Heart left ventricle (tissue), 13 donors: ENCODE measurements at regions not wholly inside any gene's neighbourhood (a gene's known extent, or its start where the extent isn't known, plus 50 kb on each side); places are given as distances from the start of the nearest gene placed in this dataset.

Experiments used
- POLR2A ChIP-seq, 2 donors: fragments of 450-650 bp; IDR thresholded peaks; one replicate each; pipeline ENCODE4 v1.6.1; 2017; ENCODE audit warnings: antibody characterized with exemption in 2 of 2, mild to moderate bottlenecking in 2 of 2, moderate library complexity in 2 of 2
- TF ChIP-seq, protein P1 (sequence below), 12 donors: fragments of 200-600 bp; sonication (generic) in 4 of 12; IDR thresholded peaks; one replicate each; pipeline versions ENCODE4 v1.5.0 to v1.8.0; 2018 to 2022; ENCODE audit warnings: antibody characterized with exemption in 12 of 12, mild to moderate bottlenecking in 5 of 12
- donor health status: ischemic (EF 13 %, LVEDD 7.1; RV severe dilation, severe dysfunction).
- donor health status: DM: no; HTN: yes; CAD: no.
- donor health status: DM: no; HTN: no; CAD: no.
- donor health status: ischemic (EF 25% LVEDD 6.9; RV normal size, moderate dysfunction).
- donor health status: ischemic (EF 25% LVEDD 5.7; RV mildly dilated, moderate dysfunction).
- donor health status: ischemic (EF 35%, LVEDD 5.7; RV mildly dilated, moderate dysfunction).
- donor health status: nonischemic (EF 11% LVEDD 7.7; RV severe dilation, severe dysfunction).
- donor health status: DM: yes; HTN: yes; CAD: no.
- donor health status: PGD.
- donor health status: ischemic (EF 29% LVEDD 5.4; RV normal size, mild dysfunction).
- donor health status: nonischemic (EF 23%, LVEDD 6.1; RV moderate dilation, normal function).

DNA sequence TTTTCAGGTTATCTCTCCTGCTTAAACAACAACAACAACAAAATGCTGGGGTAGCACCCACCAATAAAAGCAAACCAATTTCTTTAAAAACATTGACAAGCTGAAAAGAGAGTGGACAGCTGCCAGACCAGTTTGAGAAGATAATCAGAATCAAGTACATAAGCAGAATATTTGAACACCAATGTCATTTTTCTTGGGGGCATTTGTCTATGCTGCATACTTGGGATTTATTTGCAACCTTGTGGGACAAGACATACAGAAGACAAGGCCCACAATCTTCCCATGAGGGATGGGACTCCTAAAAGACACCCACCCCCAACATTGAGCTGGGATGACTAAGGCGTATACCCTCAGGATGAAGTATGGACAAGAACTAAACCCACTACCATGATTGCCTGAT is 62.2 kb upstream of the NXPH2 start:
- TF ChIP-seq, protein P1, sequence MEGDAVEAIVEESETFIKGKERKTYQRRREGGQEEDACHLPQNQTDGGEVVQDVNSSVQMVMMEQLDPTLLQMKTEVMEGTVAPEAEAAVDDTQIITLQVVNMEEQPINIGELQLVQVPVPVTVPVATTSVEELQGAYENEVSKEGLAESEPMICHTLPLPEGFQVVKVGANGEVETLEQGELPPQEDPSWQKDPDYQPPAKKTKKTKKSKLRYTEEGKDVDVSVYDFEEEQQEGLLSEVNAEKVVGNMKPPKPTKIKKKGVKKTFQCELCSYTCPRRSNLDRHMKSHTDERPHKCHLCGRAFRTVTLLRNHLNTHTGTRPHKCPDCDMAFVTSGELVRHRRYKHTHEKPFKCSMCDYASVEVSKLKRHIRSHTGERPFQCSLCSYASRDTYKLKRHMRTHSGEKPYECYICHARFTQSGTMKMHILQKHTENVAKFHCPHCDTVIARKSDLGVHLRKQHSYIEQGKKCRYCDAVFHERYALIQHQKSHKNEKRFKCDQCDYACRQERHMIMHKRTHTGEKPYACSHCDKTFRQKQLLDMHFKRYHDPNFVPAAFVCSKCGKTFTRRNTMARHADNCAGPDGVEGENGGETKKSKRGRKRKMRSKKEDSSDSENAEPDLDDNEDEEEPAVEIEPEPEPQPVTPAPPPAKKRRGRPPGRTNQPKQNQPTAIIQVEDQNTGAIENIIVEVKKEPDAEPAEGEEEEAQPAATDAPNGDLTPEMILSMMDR (IDR thresholded peaks at IDR 0.05): no peak
- no peak for TF ChIP-seq POLR2A (IDR thresholded peaks at IDR 0.05)
